Stimulated activated CD4-positive, alpha-beta T cell treated with anti-CD3 and anti-CD28 coated beads, Interleukin-12 subunit alpha, Interleukin-12 subunit beta, amount 100 ng/mL, for 4 hours (primary cell): ENCODE measurements at regions not wholly inside any gene's neighbourhood (a gene's known extent, or its start where the extent isn't known, plus 50 kb on each side); places are given as distances from the start of the nearest gene placed in this dataset.

Source experiments
- DNase-seq: peaks from one replicate; pipeline ENCODE4 v3.0.0-alpha.2; 2020

- DNase-seq, result no peak
Measured at GRCh38 chr5:167633931-167634341, 657.5 kb upstream of the WWC1 start.

GRCh38 chr5:167634432-167634831 lies 657.0 kb upstream of the WWC1 start:
- DNase-seq, result no peak

GRCh38 chr5:167638816-167639215 lies 652.6 kb upstream of the WWC1 start:
- no peak for DNase-seq

- no peak for DNase-seq
Measured at GRCh38 chr5:167639273-167639672, 652.2 kb upstream of the WWC1 start.

GRCh38 chr5:167639766-167640165 lies 651.7 kb upstream of the WWC1 start:
- DNase-seq, result no peak

GRCh38 chr5:167642181-167642580 lies 649.3 kb upstream of the WWC1 start:
- DNase-seq, result no peak

GRCh38 chr5:167642779-167643517 lies 648.5 kb upstream of the WWC1 start:
- no peak for DNase-seq

- DNase-seq, result no peak
Measured at GRCh38 chr5:167643631-167644280, 647.7 kb upstream of the WWC1 start.

- no peak for DNase-seq
Measured at GRCh38 chr5:167644619-167645018, 646.8 kb upstream of the WWC1 start.

GRCh38 chr5:167649471-167649870 lies 642.0 kb upstream of the WWC1 start:
- DNase-seq, result no peak

GRCh38 chr5:167652690-167653089 lies 638.8 kb upstream of the WWC1 start:
- DNase-seq, result no peak

- DNase-seq, result no peak
Measured at GRCh38 chr5:167653645-167654106, 637.8 kb upstream of the WWC1 start.

- DNase-seq, result no peak
Measured at GRCh38 chr5:167657016-167657415, 634.4 kb upstream of the WWC1 start.

GRCh38 chr5:167658889-167659288 lies 632.6 kb upstream of the WWC1 start:
- no peak for DNase-seq

- no peak for DNase-seq
Measured at GRCh38 chr5:167661605-167662004, 629.8 kb upstream of the WWC1 start.

GRCh38 chr5:167664222-167664804 lies 627.1 kb upstream of the WWC1 start:
- DNase-seq, result no peak

- no peak for DNase-seq
Measured at GRCh38 chr5:167665841-167666375, 625.5 kb upstream of the WWC1 start.

- no peak for DNase-seq
Measured at GRCh38 chr5:167671176-167671575, 620.3 kb upstream of the WWC1 start.

GRCh38 chr5:167673942-167674341 lies 617.5 kb upstream of the WWC1 start:
- no peak for DNase-seq

GRCh38 chr5:167678481-167678880 lies 613.0 kb upstream of the WWC1 start:
- DNase-seq, result no peak

GRCh38 chr5:167684251-167684650 lies 607.2 kb upstream of the WWC1 start:
- DNase-seq, result no peak

- DNase-seq, result no peak
Measured at GRCh38 chr5:167688341-167689130, 602.9 kb upstream of the WWC1 start.
